Astrocyte of the hippocampus (primary cell): ENCODE measurements at regions not wholly inside any gene's neighbourhood (a gene's known extent, or its start where the extent isn't known, plus 50 kb on each side); places are given as distances from the start of the nearest gene placed in this dataset.

Source experiments
- DNase-seq: peaks from one replicate; pipeline ENCODE4 v3.0.0; 2011; ENCODE audit warnings: low read depth, low spot score

- peak; percentile 46 for DNase-seq
Observed at GRCh38 chr15:31510057-31510456, 183.4 kb downstream of the KLF13 start.

GRCh38 chr15:31511707-31512310, 185.2 kb downstream of the KLF13 start:
- no peak for DNase-seq

GRCh38 chr15:31513178-31513577, 186.5 kb downstream of the KLF13 start:
- no peak for DNase-seq

- no peak for DNase-seq
Observed at GRCh38 chr15:31516440-31516839, 189.8 kb downstream of the KLF13 start.

GRCh38 chr15:31516874-31517273, 190.2 kb downstream of the KLF13 start:
- no peak for DNase-seq

- no peak for DNase-seq
Observed at GRCh38 chr15:31517711-31518110, 191.1 kb downstream of the KLF13 start.

- DNase-seq: no peak
Observed at GRCh38 chr15:31522028-31522427, 195.4 kb downstream of the KLF13 start.

- DNase-seq: no peak
Observed at GRCh38 chr15:31523027-31523654, 196.5 kb downstream of the KLF13 start.

GRCh38 chr15:31523655-31524049, 197.0 kb downstream of the KLF13 start:
- DNase-seq: no peak

GRCh38 chr15:31525185-31525695, 198.6 kb downstream of the KLF13 start:
- DNase-seq: no peak

GRCh38 chr15:31525988-31526665, 199.5 kb downstream of the KLF13 start:
- DNase-seq: no peak

GRCh38 chr15:31526916-31527690, 200.5 kb downstream of the KLF13 start:
- DNase-seq: no peak

- no peak for DNase-seq
Observed at GRCh38 chr15:31528846-31529245, 202.2 kb downstream of the KLF13 start.

GRCh38 chr15:31537770-31538592, 211.3 kb downstream of the KLF13 start:
- no peak for DNase-seq

GRCh38 chr15:31540633-31541032, 214.0 kb downstream of the KLF13 start:
- DNase-seq: no peak

GRCh38 chr15:31544361-31544760, 217.7 kb downstream of the KLF13 start:
- no peak for DNase-seq

GRCh38 chr15:31545257-31545656, 218.6 kb downstream of the KLF13 start:
- no peak for DNase-seq

- DNase-seq: no peak
Observed at GRCh38 chr15:31550211-31550977, 223.8 kb downstream of the KLF13 start.

GRCh38 chr15:31551323-31551722, 224.7 kb downstream of the KLF13 start:
- no peak for DNase-seq

GRCh38 chr15:31552482-31553099, 226.0 kb downstream of the KLF13 start:
- no peak for DNase-seq
